BJ (cell line): ENCODE measurements at regions not wholly inside any gene's neighbourhood (a gene's known extent, or its start where the extent isn't known, plus 50 kb on each side); places are given as distances from the start of the nearest gene placed in this dataset.

ENCODE experiments used
- CTCF ChIA-PET: fragments of 350-600 bp; formaldehyde crosslinking; extraction: SDS; loops from one replicate; lab custom pipeline; 2021; ENCODE audit warnings: antibody characterized with exemption, inconsistent platforms; lab: Yijun Ruan, JAX
- POLR2A ChIA-PET: fragments of 300-600 bp; sonication (Branson Sonifier 250); formaldehyde crosslinking; extraction: SDS; loops from one replicate; lab custom pipeline; 2021; ENCODE audit warnings: antibody characterized with exemption; lab: Charles Lee
- DNase-seq: peaks from one replicate; pipeline ENCODE4 v3.0.0-alpha.2; 2011; ENCODE audit warnings: low read depth
- H3K27me3 ChIP-seq: 2 replicates; pipeline ENCODE4 v1.6.0; 2011; ENCODE audit warnings: low read length; ENCODE audit not compliant: control insufficient read depth, insufficient read depth
- H3K36me3 ChIP-seq: 2 replicates; pipeline ENCODE4 v1.5.1; 2011; ENCODE audit warnings: low read length; ENCODE audit not compliant: control insufficient read depth, insufficient read depth
- H3K4me3 ChIP-seq: 2 replicates; pipeline ENCODE4 v1.5.1; 2011; ENCODE audit warnings: low read depth, mild to moderate bottlenecking, control low read depth, low read length
- CTCF ChIP-seq: IDR thresholded peaks from 2 replicates; pipeline ENCODE4 v1.5.1; 2011; ENCODE audit warnings: low read depth, mild to moderate bottlenecking, control low read depth, inconsistent platforms, low read length, moderate library complexity; ENCODE audit not compliant: insufficient read depth

DNA sequence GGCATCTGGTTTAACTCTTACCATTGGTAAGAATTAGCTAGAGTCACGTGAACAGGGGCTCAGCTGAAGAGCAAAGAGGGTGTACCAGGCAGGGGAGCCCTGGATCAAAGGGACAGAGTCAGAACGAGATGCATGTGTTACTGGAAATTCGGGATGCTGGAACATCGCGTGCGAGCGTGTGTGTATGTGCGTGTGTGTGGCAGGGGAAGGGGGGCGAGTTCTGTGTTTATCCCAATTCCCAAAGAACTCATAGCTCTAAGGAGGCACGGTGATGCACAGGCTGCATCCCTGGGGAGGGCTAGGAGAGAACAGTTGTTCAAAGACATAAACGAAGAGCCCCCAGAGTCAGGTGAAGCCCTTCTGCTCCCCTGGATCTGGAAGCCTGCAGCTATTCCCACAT is 353.3 kb downstream of the GADD45G start:
- ChIA-PET POLR2A (no interaction called here), CTCF (interaction anchor here (0.9 kb wide), 1 partner anchor 356 kb away, joined by 3 read pairs; no protein-coding TSS in a partner anchor)
- no peaks in the 10 kb centered on the region for H3K36me3 ChIP-seq
- no peak overlapping the region for H3K4me3 ChIP-seq
- DNase-seq: no peak
- TF ChIP-seq CTCF: no peak
- H3K27me3 ChIP-seq: no peaks in the 10 kb centered on the region; the same call in 1 of the 2 replicates

DNA sequence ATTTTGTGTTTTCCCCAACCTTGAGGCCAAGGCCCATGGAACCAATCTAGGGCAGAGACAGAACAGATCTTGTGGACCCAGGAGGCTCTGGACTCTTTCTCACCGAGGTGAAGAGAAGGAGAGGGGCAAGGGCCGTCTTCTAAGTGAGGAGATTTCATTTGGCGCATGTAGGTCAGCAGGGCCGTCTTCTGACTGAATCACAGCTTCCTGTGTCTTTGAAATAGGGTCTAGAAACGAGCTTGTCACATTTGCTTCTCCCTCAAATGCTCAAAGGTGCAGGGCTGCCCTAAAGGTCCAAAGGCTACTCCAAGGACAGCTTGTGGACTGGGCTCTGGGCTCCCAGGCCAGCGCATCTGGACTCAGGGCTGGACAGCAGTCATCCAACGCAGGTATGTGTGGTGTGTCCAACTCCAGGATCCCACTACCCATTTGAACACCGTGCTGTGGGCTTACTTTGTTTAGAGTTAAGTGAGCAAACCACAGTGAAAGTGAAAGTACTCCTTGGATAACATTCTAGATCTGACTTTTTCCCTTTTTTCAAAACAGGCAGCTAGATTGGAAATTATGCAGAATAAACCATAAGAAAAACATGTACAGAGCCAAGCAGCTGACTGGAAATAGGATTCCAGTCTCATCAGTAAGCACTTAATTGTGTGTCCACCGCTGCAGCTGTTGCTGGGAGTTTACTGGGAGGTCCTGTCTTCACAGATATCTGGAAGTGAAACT is 357.0 kb downstream of the GADD45G start:
- POLR2A ChIA-PET: no interaction called here
- CTCF ChIA-PET: no interaction called here
- no peak for TF ChIP-seq CTCF
- no peaks in the 10 kb centered on the region; the same call in 1 of the 2 replicates for H3K27me3 ChIP-seq
- DNase-seq: no peak
- H3K36me3 ChIP-seq: no peaks in the 10 kb centered on the region
- H3K4me3 ChIP-seq: no peak overlapping the region

GRCh38 chr9:89963280-89963679 is 358.5 kb downstream of the GADD45G start:
- no peaks in the 10 kb centered on the region for H3K27me3 ChIP-seq
- DNase-seq: no peak
- CTCF ChIA-PET: interaction anchor here (1.9 kb wide), 1 partner anchor 352 kb away, joined by 3 read pairs; no protein-coding TSS in a partner anchor
- TF ChIP-seq CTCF: no peak
- no peak overlapping the region for H3K4me3 ChIP-seq
- no peaks in the 10 kb centered on the region for H3K36me3 ChIP-seq
- POLR2A ChIA-PET: no interaction called here

DNA sequence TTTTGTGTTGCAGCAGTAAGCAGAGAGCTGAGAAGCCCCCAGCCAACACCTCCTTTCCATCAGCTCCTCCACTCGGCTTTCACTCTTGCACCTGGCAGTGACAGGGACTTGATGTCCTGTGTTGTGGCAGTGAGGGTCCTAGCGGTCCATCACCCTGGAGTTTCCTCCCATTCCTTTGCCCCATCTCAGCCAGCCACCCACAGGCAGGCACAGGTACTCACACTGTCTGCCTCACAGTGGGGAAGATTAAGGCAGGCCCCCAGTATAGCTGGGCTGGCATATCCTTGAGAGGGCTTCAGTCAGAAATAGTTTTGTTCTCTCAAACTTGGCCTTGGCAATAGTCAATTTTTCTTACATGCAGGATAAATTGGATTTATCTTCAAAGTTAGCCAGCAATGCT is 362.7 kb downstream of the GADD45G start:
- Histone ChIP-seq H3K4me3 (no peak overlapping the region), H3K27me3 (no peaks in the 10 kb centered on the region), H3K36me3 (no peaks in the 10 kb centered on the region)
- ChIA-PET CTCF (no interaction called here), POLR2A (no interaction called here)
- no peak for DNase-seq
- no peak for TF ChIP-seq CTCF

DNA sequence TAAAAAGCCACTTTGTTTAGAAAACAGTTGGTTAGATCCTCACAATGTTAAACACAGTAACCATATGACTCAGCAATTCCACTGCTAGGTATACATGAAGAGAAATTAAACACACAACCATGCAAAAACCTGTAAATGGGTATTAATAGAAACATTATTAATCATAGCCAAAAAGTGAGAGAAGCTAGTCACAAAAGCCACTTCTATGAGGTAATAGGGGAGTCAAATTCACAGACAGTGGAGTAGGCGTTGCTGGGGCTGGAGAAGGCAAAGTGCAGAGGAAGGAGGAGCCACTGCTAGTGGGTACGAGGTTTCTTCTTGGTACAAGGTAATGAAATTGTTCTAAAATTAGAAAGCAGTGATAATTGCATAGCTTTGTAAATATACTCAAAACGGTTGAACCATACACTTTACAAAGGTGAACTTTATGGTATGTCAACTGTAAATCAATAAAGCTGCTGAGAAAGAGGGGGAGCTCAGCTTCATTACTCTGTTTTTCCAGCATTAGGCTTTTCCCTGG is 364.4 kb downstream of the GADD45G start:
- Histone ChIP-seq H3K4me3 (no peak overlapping the region), H3K36me3 (no peaks in the 10 kb centered on the region), H3K27me3 (no peaks in the 10 kb centered on the region)
- ChIA-PET POLR2A (no interaction called here), CTCF (interaction anchor here (0.9 to 1.7 kb wide), 3 partner anchors 9 to 365 kb away, joined by 3 to 4 read pairs (median 3); no protein-coding TSS in a partner anchor)
- no peak for DNase-seq
- TF ChIP-seq CTCF: no peak
